GM12872 (cell line): ENCODE measurements at regions not wholly inside any gene's neighbourhood (a gene's known extent, or its start where the extent isn't known, plus 50 kb on each side); places are given as distances from the start of the nearest gene placed in this dataset.

Experiments
- TF ChIP-seq, protein P1 (sequence below): IDR thresholded peaks from 3 replicates; pipeline ENCODE4 v1.5.1; 2011; ENCODE audit warnings: low read depth, mild to moderate bottlenecking, low read length, moderate library complexity; ENCODE audit not compliant: insufficient read depth

DNA sequence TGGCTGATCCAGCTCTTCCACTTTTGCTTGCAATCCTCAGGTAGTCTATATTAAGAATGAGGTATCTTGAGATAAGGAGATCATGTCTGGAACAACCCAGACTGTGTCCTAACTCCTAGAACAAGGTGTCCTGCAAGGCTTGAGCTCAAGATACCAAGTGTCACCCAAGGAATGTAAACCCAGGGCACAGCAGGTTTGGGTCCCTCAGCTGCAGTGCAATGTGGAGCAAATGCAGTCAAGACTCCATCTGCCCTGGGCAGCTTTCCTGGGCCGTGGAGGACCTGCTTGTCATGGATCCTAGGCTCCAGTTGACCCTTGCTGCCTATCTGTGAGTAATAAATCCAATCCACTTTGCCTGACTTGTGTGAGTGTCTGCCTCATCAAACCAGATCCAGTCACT is 166.1 kb downstream of the OTOR start:
- TF ChIP-seq, protein P1, sequence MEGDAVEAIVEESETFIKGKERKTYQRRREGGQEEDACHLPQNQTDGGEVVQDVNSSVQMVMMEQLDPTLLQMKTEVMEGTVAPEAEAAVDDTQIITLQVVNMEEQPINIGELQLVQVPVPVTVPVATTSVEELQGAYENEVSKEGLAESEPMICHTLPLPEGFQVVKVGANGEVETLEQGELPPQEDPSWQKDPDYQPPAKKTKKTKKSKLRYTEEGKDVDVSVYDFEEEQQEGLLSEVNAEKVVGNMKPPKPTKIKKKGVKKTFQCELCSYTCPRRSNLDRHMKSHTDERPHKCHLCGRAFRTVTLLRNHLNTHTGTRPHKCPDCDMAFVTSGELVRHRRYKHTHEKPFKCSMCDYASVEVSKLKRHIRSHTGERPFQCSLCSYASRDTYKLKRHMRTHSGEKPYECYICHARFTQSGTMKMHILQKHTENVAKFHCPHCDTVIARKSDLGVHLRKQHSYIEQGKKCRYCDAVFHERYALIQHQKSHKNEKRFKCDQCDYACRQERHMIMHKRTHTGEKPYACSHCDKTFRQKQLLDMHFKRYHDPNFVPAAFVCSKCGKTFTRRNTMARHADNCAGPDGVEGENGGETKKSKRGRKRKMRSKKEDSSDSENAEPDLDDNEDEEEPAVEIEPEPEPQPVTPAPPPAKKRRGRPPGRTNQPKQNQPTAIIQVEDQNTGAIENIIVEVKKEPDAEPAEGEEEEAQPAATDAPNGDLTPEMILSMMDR = no peak

- TF ChIP-seq, protein P1 = no peak
These were observed 168.0 kb downstream of the OTOR start for GRCh38 chr20:16916165-16916564.

DNA sequence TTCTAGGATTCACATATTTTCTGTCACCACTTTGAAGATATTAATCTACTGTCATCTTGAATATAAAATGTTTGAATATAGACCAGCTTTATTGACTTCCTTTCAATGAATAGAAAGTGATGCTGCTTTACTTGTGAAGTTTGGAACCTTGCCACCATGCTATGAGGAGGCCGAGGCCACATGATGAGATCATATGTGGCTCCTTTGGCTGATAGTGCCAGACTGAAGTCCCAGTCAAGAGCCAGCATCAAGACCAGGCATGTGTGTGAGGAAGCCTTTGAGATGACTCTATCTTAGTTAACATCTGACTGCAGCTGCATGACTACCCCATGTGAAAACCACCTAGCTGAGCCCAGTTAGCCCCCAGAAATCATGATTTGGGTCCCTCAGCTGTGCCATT is 169.5 kb downstream of the OTOR start:
- TF ChIP-seq, protein P1 = no peak

DNA sequence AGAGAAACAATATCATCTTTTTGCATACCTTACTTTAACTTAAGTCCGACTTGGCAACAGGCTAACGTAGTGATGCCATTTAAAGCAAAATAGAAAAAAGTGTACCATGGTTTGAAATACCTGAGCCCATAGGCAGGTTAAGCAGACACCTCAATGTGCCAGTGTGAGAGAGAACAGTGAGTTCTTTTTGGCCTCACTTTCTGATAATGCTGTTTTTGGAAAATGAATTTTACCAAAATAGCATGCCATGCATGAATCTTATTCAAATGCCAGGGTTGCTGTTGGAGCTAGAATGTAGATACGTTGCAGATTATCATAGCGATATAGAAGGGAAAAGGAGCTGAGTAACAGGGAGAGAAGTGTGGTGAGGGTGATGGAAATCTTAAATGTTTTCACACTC is 170.2 kb downstream of the OTOR start:
- TF ChIP-seq, protein P1 = no peak

DNA sequence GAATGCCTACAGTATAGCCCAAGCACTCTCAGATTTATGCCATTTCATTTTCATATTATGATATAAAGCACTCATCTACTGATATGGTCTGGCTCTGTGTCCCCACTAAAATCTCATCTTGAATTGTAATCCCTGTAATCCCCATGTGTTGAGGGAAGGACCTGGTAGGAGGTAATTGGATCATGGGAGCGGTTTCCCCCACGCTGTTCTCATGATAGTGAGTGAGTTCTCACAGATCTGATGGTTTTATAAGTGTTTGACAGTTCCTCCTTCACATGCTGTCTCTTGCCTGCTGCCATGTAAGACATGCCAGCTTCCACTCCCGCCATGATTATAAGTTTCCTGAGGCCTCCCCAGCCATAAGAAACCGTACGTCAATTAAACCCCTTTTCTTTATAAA is 171.7 kb downstream of the OTOR start:
- TF ChIP-seq, protein P1 = no peak

- TF ChIP-seq, protein P1 = no peak
These were observed 174.7 kb downstream of the OTOR start for GRCh38 chr20:16922834-16923233.

DNA sequence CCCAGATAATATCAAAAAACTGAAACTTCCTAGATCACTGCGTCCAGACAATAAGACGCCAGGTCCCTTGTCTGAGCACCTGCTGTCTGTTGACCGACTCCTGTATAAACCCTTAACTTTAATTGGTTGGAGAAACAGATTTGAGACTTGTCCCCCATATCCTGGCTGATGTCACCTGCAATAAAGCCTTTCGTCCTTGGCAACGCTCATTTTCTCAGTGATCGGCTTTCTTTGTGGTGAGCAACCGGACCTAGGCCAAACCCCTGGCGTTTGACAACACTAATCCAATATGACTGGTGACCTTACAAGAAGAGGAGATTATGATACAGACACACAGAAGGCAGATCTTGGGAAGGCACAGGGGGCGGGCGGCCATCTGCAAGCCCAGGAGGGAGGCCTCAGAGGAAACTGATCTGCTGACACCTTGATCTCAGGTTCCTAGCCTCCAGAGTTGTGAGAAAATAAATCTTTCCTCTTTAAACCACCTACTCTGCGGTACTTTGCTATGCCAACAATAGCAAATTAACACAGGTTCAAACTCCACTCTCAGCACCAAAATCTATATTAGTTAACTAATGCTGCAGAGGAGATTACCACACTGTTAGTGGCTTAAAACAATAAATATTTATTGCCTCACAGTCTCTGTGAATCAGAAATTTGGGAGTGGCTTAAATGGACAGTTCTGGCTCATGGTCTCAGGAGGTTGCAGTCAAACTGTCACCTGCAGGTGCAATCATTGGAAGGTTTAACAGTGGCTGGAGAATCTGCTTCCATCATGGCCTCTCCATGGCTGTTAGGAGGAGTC is 178.7 kb downstream of the OTOR start:
- TF ChIP-seq, protein P1 = no peak
